Brain microvascular endothelial cell (primary cell): ENCODE measurements at regions not wholly inside any gene's neighbourhood (a gene's known extent, or its start where the extent isn't known, plus 50 kb on each side); places are given as distances from the start of the nearest gene placed in this dataset.
"Not testable (repeated sequence)": the region's sequence is repeated elsewhere in the genome, so short reads cannot be mapped to it uniquely, and the experiment has no call there.

Source experiments
- DNase-seq: peaks from one replicate; pipeline ENCODE4 v3.0.0-alpha.2; 2020
- H3K27ac ChIP-seq: fragments of 250-450 bp; sonication (Bioruptor Pico); 2 replicates; pipeline ENCODE4 v1.5.1; 2020; ENCODE audit warnings: mild to moderate bottlenecking, moderate library complexity
- H3K27me3 ChIP-seq: fragments of 250-450 bp; sonication (Bioruptor Pico); replicated peaks from 2 replicates; pipeline ENCODE4 v1.5.1; 2020; ENCODE audit warnings: mild to moderate bottlenecking
- H3K36me3 ChIP-seq: fragments of 250-450 bp; sonication (Bioruptor Pico); replicated peaks from 2 replicates; pipeline ENCODE4 v1.5.1; 2020; ENCODE audit warnings: mild to moderate bottlenecking
- H3K4me3 ChIP-seq: 2 replicates; pipeline ENCODE4 v1.5.1; 2011; ENCODE audit warnings: low read depth, mild to moderate bottlenecking, control low read depth, low read length, moderate library complexity
- CTCF ChIP-seq: IDR thresholded peaks from 2 replicates; pipeline ENCODE4 v1.5.1; 2011; ENCODE audit warnings: low read depth, mild to moderate bottlenecking, moderate library complexity, low read length, control low read depth, inconsistent platforms; ENCODE audit errors: missing control alignments
- in situ Hi-C: cut with HindIII; loops from 2 replicates; pipeline ENCODE4 v1.10.0; 2017; ENCODE audit warnings: low sequenced_read_pairs, low pct_ligation_motif_present

- in situ Hi-C loops = no loop called here
- no peak for TF ChIP-seq CTCF
- no peaks in the 10 kb centered on the region for H3K27me3 ChIP-seq
- H3K27ac ChIP-seq = no peak overlapping the region
- DNase-seq = no peak
- H3K4me3 ChIP-seq = no peak overlapping the region
- no peaks in the 10 kb centered on the region for H3K36me3 ChIP-seq
These were observed 352.2 kb downstream of the NUP35 start for GRCh38 chr2:183476490-183476889.

- no peaks in the 10 kb centered on the region for H3K27me3 ChIP-seq
These were observed 353.1 kb downstream of the NUP35 start for GRCh38 chr2:183477296-183477695.

GRCh38 chr2:183478941-183479595 lies 354.8 kb downstream of the NUP35 start:
- H3K4me3 ChIP-seq, H3K36me3 ChIP-seq, DNase-seq, in situ Hi-C loops, H3K27ac ChIP-seq, H3K27me3 ChIP-seq: not testable (repeated sequence)

More at GRCh38 chr2:183477296-183477695, 353.1 kb downstream of the NUP35 start:
- no peak for DNase-seq
- Histone ChIP-seq H3K36me3 (no peaks in the 10 kb centered on the region), H3K4me3 (no peak overlapping the region), H3K27ac (no peak overlapping the region)
- in situ Hi-C loops = no loop called here
- no peak for TF ChIP-seq CTCF

- in situ Hi-C loops = no loop called here
- TF ChIP-seq CTCF = no peak
- H3K36me3 ChIP-seq = no peaks in the 10 kb centered on the region
- DNase-seq = no peak
- no peak overlapping the region for H3K4me3 ChIP-seq
- no peak overlapping the region for H3K27ac ChIP-seq
- H3K27me3 ChIP-seq = no peaks in the 10 kb centered on the region
These were observed 363.1 kb downstream of the NUP35 start for GRCh38 chr2:183487326-183487725.

GRCh38 chr2:183488421-183488820 lies 364.2 kb downstream of the NUP35 start:
- Histone ChIP-seq H3K4me3 (no peak overlapping the region), H3K27ac (no peak overlapping the region), H3K36me3 (no peaks in the 10 kb centered on the region), H3K27me3 (no peaks in the 10 kb centered on the region)
- no peak for TF ChIP-seq CTCF
- no peak for DNase-seq
- in situ Hi-C loops = no loop called here

- in situ Hi-C loops = no loop called here
- Histone ChIP-seq H3K27ac (peak overlapping the region; percentile 20), H3K4me3 (no peak overlapping the region), H3K27me3 (no peaks in the 10 kb centered on the region), H3K36me3 (no peaks in the 10 kb centered on the region)
- DNase-seq = no peak
- TF ChIP-seq CTCF = no peak
These were observed 366.2 kb downstream of the NUP35 start for GRCh38 chr2:183490489-183490888.
